Body of pancreas (tissue), 4 donors: ENCODE measurements at regions not wholly inside any gene's neighbourhood (a gene's known extent, or its start where the extent isn't known, plus 50 kb on each side); places are given as distances from the start of the nearest gene placed in this dataset.

Source experiments
- ATAC-seq: fragments of 150-250 bp; one replicate; pipeline ENCODE4 v1.9.1; 2016
- DNase-seq, 4 donors: peaks; one replicate each; pipeline ENCODE4 v3.0.0-alpha.2; 2019
- H3K27ac ChIP-seq, 4 donors: fragments of 200-600 bp; sonication (generic); 1 replicate in 3 of 4; 2 replicates in 1 of 4; pipeline versions ENCODE4 v1.5.1 to v1.6.1; 2016 to 2019; ENCODE audit warnings: mild to moderate bottlenecking in 1 of 4, mixed read lengths in 1 of 4, moderate library complexity in 1 of 4
- H3K27me3 ChIP-seq, 2 donors: fragments of 200-600 bp; sonication (generic); one replicate each; pipeline ENCODE4 v1.6.0; 2016; ENCODE audit warnings: mild to moderate bottlenecking in 1 of 2
- H3K36me3 ChIP-seq, 2 donors: fragments of 200-600 bp; sonication (generic); replicated peaks in 1 of 2; 2 replicates each; pipeline ENCODE4 v1.5.1; 2016; ENCODE audit warnings: low read depth in 2 of 2; ENCODE audit not compliant: insufficient read depth in 1 of 2
- H3K4me1 ChIP-seq: fragments of 200-600 bp; sonication (generic); one replicate; pipeline ENCODE4 v1.6.0; 2016
- H3K4me3 ChIP-seq, 2 donors: fragments of 200-600 bp; sonication (generic); 1 replicate in 1 of 2; 2 replicates in 1 of 2; pipeline ENCODE4 v1.5.1; 2016 to 2019
- H3K9me3 ChIP-seq, 3 donors: fragments of 200-600 bp; sonication (generic); 1 replicate in 2 of 3; 2 replicates in 1 of 3; pipeline ENCODE4 v1.5.1; 2016
- CTCF ChIP-seq, 7 experiments: fragments of 450-650 bp in 4 of 7; fragments of 200-600 bp in 3 of 7; sonication (generic) in 3 of 7; IDR thresholded peaks; one replicate each; pipeline ENCODE4 v1.5.1; 2016 to 2019; ENCODE audit warnings: antibody characterized with exemption in 7 of 7
- POLR2A ChIP-seq, 3 donors: fragments of 450-650 bp; IDR thresholded peaks; one replicate each; pipeline ENCODE4 v1.6.1; 2016; ENCODE audit warnings: antibody characterized with exemption in 3 of 3, mild to moderate bottlenecking in 2 of 3
- WGBS, 2 donors: methylation state at CpG; one replicate each; pipeline ENCODE4 v1.1.5; 2017; 5-methylcytosine and 5-hydroxymethylcytosine counted together
- intact Hi-C: fragments of 100-400 bp; cut with DNase I; formaldehyde crosslinking; loops from one replicate; pipeline ENCODE4 v1.15.1; 2023

- H3K27me3 ChIP-seq = no peaks in the 10 kb centered on the region
- peaks cover 33% of the 10 kb centered on the region for H3K4me1 ChIP-seq
- ATAC-seq = no peak
- H3K9me3 ChIP-seq = no peaks in the 10 kb centered on the region
- 48 to 75% methylated on average over 5 to 6 of the region's 6 CpGs for WGBS, 2 donors
- DNase-seq = no peak
- intact Hi-C loops = no loop called here
- no peak for TF ChIP-seq CTCF (IDR thresholded peaks at IDR 0.05)
- TF ChIP-seq POLR2A (IDR thresholded peaks at IDR 0.05) = no peak
- H3K36me3 ChIP-seq = no peaks in the 10 kb centered on the region
- H3K4me3 ChIP-seq = no peak overlapping the region
- no peak overlapping the region for H3K27ac ChIP-seq
Measured at GRCh38 chr20:60253471-60253870, 295.2 kb downstream of the CDH26 start.

- intact Hi-C loops = no loop called here
- no peaks in the 10 kb centered on the region for H3K36me3 ChIP-seq
- H3K27ac ChIP-seq = no peak overlapping the region
- no peak for TF ChIP-seq POLR2A (IDR thresholded peaks at IDR 0.05)
- TF ChIP-seq CTCF (IDR thresholded peaks at IDR 0.05) = no peak
- H3K4me3 ChIP-seq = no peak overlapping the region
- ATAC-seq = no peak
- no peaks in the 10 kb centered on the region for H3K27me3 ChIP-seq
- DNase-seq = peak in 1 of 4 donors; percentile 7
- H3K4me1 ChIP-seq = peaks cover 33% of the 10 kb centered on the region
- WGBS, 2 donors = 43 to 44% methylated on average over 6 of the region's 6 CpGs
- no peaks in the 10 kb centered on the region for H3K9me3 ChIP-seq
Measured at GRCh38 chr20:60254901-60255411, 296.7 kb downstream of the CDH26 start.

GRCh38 chr20:60255415-60255814, 297.2 kb downstream of the CDH26 start:
- no peak for ATAC-seq
- 38 to 40% methylated on average over 3 of the region's 3 CpGs for WGBS, 2 donors
- H3K36me3 ChIP-seq = no peaks in the 10 kb centered on the region
- peaks cover 33% of the 10 kb centered on the region for H3K4me1 ChIP-seq
- TF ChIP-seq POLR2A (IDR thresholded peaks at IDR 0.05) (no peak), CTCF (IDR thresholded peaks at IDR 0.05) (no peak)
- intact Hi-C loops = no loop called here
- H3K4me3 ChIP-seq = no peak overlapping the region
- DNase-seq = no peak
- no peaks in the 10 kb centered on the region for H3K9me3 ChIP-seq
- no peaks in the 10 kb centered on the region for H3K27me3 ChIP-seq
- no peak overlapping the region for H3K27ac ChIP-seq

GRCh38 chr20:60255866-60256265, 297.6 kb downstream of the CDH26 start:
- 41 to 50% methylated on average over 6 of the region's 6 CpGs for WGBS, 2 donors
- Histone ChIP-seq H3K27me3 (no peaks in the 10 kb centered on the region), H3K4me1 (peaks cover 33% of the 10 kb centered on the region), H3K36me3 (no peaks in the 10 kb centered on the region), H3K27ac (no peak overlapping the region), H3K9me3 (no peaks in the 10 kb centered on the region), H3K4me3 (no peak overlapping the region)
- ATAC-seq (no peak), DNase-seq (no peak)
- TF ChIP-seq POLR2A (IDR thresholded peaks at IDR 0.05) = no peak
- no peak for TF ChIP-seq CTCF (IDR thresholded peaks at IDR 0.05)
- intact Hi-C loops = no loop called here

GRCh38 chr20:60256811-60257210, 298.6 kb downstream of the CDH26 start:
- Histone ChIP-seq H3K4me1 (peaks cover 33% of the 10 kb centered on the region), H3K27me3 (no peaks in the 10 kb centered on the region), H3K27ac (no peak overlapping the region), H3K36me3 (no peaks in the 10 kb centered on the region), H3K4me3 (no peak overlapping the region), H3K9me3 (no peaks in the 10 kb centered on the region)
- WGBS, 2 donors = 53 to 70% methylated on average over 5 to 6 of the region's 6 CpGs
- intact Hi-C loops = no loop called here
- DNase-seq (no peak), ATAC-seq (no peak)
- no peak for TF ChIP-seq POLR2A (IDR thresholded peaks at IDR 0.05)
- TF ChIP-seq CTCF (IDR thresholded peaks at IDR 0.05) = no peak
